ENCODE measurements at regions not wholly inside any gene's neighbourhood (a gene's known extent, or its start where the extent isn't known, plus 50 kb on each side); places are given as distances from the start of the nearest gene placed in this dataset.

DNA sequence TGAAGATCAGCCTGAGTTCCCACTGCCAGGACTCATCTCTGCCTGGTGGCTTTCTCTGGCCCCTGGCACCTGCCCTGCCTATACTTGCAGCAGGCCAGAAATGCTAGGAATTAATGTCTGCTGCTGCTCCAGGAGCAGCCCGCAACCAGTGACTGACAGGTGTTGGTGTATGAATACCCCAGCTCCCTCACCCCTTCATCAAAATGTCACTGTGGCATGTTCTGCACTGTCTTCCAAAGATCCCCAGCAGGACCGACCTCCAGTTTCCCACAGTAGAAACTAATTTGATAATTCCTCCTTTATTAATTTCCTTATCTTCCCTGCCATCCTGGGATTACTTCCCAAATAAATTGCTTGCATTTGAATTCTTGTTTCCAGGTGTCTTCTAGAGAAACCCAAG, 425.4 kb downstream of the BCOR start:
- no peak overlapping the region for H3K18ac ChIP-seq (ENCODE audit: insufficient read length, low read depth, low read length)
- H3K27ac ChIP-seq (ENCODE audit: insufficient read length, low read depth, low read length): no peak overlapping the region
- H3K27me3 ChIP-seq (ENCODE audit: insufficient read depth, low read length): no peaks in the 10 kb centered on the region
- no peak overlapping the region for H3K56ac ChIP-seq (ENCODE audit: insufficient read length, low read depth, low read length)
- no peak overlapping the region for H2BK20ac ChIP-seq (ENCODE audit: low read depth, low read length, poor library complexity, severe bottlenecking)
- H3K4me2 ChIP-seq (ENCODE audit: insufficient read depth, insufficient read length, low read length): no peak overlapping the region
- no peak overlapping the region for H3K23ac ChIP-seq (ENCODE audit: insufficient read length, low read depth, low read length)
- Mint-ChIP-seq H3K9me3 (peaks cover 72 to 79% of the 10 kb centered on the region in 2 experiments), H3K4me1 (peaks cover 5 to 6% of the 10 kb centered on the region in 2 experiments; a peak in 2 of 4 replicates), H3K27ac (no peak overlapping the region), H3K36me3 (ENCODE audit: insufficient read depth in 1 of 3, low read depth in 3 of 3) (peaks cover 3 to 13% (median 5%) of the 10 kb centered on the region in 3 experiments), H3K4me3 (no peak overlapping the region), H3K27me3 (ENCODE audit: low read depth) (peaks cover 11% of the 10 kb centered on the region)
- no CpG with 5 or more reads among the region's 2 CpGs for WGBS (ENCODE audit: extremely low coverage, insufficient read length, low lambda C conversion rate)
- no peak overlapping the region for H4K91ac ChIP-seq (ENCODE audit: insufficient read length, low read depth, low read length)
- H2BK12ac ChIP-seq (ENCODE audit: insufficient read length, low read depth, low read length): no peak overlapping the region
- H3K79me2 ChIP-seq (ENCODE audit: insufficient read depth, low read length): no peaks in the 10 kb centered on the region
- H3K4me1 ChIP-seq (ENCODE audit: insufficient read depth, low read length): no peaks in the 10 kb centered on the region; the same call in 1 of the 2 replicates
- H2AK5ac ChIP-seq (ENCODE audit: insufficient read length, low read length): no peak overlapping the region
- DNase-seq: no peak
- TF ChIP-seq, protein P1, sequence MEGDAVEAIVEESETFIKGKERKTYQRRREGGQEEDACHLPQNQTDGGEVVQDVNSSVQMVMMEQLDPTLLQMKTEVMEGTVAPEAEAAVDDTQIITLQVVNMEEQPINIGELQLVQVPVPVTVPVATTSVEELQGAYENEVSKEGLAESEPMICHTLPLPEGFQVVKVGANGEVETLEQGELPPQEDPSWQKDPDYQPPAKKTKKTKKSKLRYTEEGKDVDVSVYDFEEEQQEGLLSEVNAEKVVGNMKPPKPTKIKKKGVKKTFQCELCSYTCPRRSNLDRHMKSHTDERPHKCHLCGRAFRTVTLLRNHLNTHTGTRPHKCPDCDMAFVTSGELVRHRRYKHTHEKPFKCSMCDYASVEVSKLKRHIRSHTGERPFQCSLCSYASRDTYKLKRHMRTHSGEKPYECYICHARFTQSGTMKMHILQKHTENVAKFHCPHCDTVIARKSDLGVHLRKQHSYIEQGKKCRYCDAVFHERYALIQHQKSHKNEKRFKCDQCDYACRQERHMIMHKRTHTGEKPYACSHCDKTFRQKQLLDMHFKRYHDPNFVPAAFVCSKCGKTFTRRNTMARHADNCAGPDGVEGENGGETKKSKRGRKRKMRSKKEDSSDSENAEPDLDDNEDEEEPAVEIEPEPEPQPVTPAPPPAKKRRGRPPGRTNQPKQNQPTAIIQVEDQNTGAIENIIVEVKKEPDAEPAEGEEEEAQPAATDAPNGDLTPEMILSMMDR (conservative IDR thresholded peaks at IDR 0.05): no peak
- H3K23me2 ChIP-seq (ENCODE audit: insufficient read length, low read depth, low read length, poor library complexity, severe bottlenecking): no peaks in the 10 kb centered on the region
- H3K79me1 ChIP-seq (ENCODE audit: insufficient read depth, low read depth, low read length, poor library complexity, severe bottlenecking): no peaks in the 10 kb centered on the region
- no peaks in the 10 kb centered on the region for H4K20me1 ChIP-seq (ENCODE audit: control insufficient read depth, insufficient read depth, insufficient read length)
- H3T11ph ChIP-seq (ENCODE audit: low read length): no peak overlapping the region
- H4K8ac ChIP-seq (replicated peaks; ENCODE audit: insufficient read length, low read depth, low read length): no peak overlapping the region
- no peak overlapping the region for H2BK15ac ChIP-seq (ENCODE audit: low read depth, low read length)
- H2BK120ac ChIP-seq (ENCODE audit: low read depth, low read length, poor library complexity, severe bottlenecking): no peak overlapping the region
- no peak overlapping the region for H2BK5ac ChIP-seq (ENCODE audit: insufficient read length, low read length)
- no peaks in the 10 kb centered on the region for H3K9me3 ChIP-seq (ENCODE audit: control insufficient read depth, low read depth, low read length)
- no peak overlapping the region for H2AFZ ChIP-seq (ENCODE audit: low read length)
- H4K5ac ChIP-seq (ENCODE audit: insufficient read length, low read depth, low read length): no peak overlapping the region
- no peak overlapping the region for H3K9ac ChIP-seq (ENCODE audit: extremely low read depth, insufficient read length, low read length)
- no peak overlapping the region for H3K14ac ChIP-seq (ENCODE audit: insufficient read depth, low read length)
- H3K4ac ChIP-seq (ENCODE audit: low read depth, low read length): no peak overlapping the region

Measured in H9 (cell line).